ENCODE measurements at regions not wholly inside any gene's neighbourhood (a gene's known extent, or its start where the extent isn't known, plus 50 kb on each side); places are given as distances from the start of the nearest gene placed in this dataset.

DNA sequence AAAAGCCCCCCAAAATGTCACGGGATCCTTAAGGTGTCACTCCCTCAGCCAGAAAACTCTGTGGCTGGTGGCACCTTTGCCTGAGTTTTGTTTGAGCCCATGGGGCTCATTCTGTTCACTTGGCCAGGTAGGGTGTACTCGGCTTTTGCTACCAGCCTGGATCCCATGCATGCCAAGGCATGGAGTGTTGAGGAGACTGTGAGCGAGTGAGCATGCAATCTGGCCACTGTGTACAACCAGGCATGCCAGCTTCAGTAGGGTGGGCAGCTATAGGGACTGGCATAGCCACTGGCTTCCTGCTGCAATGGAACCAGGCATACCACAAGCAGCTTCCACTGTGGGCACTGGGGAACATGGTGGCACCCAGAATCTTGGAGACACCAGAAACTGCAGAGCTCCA, 436.0 kb upstream of the GRM3 start:
- TF ChIP-seq, protein P1, sequence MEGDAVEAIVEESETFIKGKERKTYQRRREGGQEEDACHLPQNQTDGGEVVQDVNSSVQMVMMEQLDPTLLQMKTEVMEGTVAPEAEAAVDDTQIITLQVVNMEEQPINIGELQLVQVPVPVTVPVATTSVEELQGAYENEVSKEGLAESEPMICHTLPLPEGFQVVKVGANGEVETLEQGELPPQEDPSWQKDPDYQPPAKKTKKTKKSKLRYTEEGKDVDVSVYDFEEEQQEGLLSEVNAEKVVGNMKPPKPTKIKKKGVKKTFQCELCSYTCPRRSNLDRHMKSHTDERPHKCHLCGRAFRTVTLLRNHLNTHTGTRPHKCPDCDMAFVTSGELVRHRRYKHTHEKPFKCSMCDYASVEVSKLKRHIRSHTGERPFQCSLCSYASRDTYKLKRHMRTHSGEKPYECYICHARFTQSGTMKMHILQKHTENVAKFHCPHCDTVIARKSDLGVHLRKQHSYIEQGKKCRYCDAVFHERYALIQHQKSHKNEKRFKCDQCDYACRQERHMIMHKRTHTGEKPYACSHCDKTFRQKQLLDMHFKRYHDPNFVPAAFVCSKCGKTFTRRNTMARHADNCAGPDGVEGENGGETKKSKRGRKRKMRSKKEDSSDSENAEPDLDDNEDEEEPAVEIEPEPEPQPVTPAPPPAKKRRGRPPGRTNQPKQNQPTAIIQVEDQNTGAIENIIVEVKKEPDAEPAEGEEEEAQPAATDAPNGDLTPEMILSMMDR (IDR thresholded peaks at IDR 0.05; ENCODE audit: insufficient read depth, low read length, poor library complexity, severe bottlenecking): no peak
- no peak for TF ChIP-seq EZH2phosphoT487 (conservative IDR thresholded peaks at IDR 0.05; ENCODE audit: low read length)

Measured in SU-DHL-6 (cell line).